WTC11 (cell line): ENCODE measurements at regions not wholly inside any gene's neighbourhood (a gene's known extent, or its start where the extent isn't known, plus 50 kb on each side); places are given as distances from the start of the nearest gene placed in this dataset.

Experiments used
- ATAC-seq: fragments of 200-7000 bp; cut with Tn5 transposase; 2 replicates; pipeline ENCODE4 v1.10.0; 2021; ENCODE audit warnings: mild to moderate bottlenecking, moderate library complexity
- CTCF ChIA-PET: fragments of 300-600 bp; sonication (Branson Sonifier 250); formaldehyde crosslinking; loops from one replicate; lab custom pipeline; 2021; ENCODE audit warnings: antibody characterized with exemption; lab: Charles Lee
- POLR2A ChIA-PET: fragments of 350-600 bp; sonication (Branson Sonifier 250); formaldehyde crosslinking; loops from one replicate; lab custom pipeline; 2021; ENCODE audit warnings: antibody characterized with exemption; lab: Charles Lee
- DNase-seq: peaks from one replicate; pipeline ENCODE4 v3.0.0; 2021; ENCODE audit warnings: low spot score
- H3K27ac Mint-ChIP-seq: 2 replicates; pipeline ENCODE4 v1.8.0; 2021; ENCODE audit warnings: mixed read lengths
- H3K27me3 Mint-ChIP-seq: 2 replicates; pipeline ENCODE4 v1.8.0; 2021; ENCODE audit warnings: low read depth, mild to moderate bottlenecking, moderate library complexity, mixed read lengths
- H3K36me3 Mint-ChIP-seq: 2 replicates; pipeline ENCODE4 v1.8.0; 2021; ENCODE audit warnings: mixed read lengths
- H3K4me1 Mint-ChIP-seq: 2 replicates; pipeline ENCODE4 v1.8.0; 2022; ENCODE audit warnings: mixed read lengths
- H3K4me3 Mint-ChIP-seq: 2 replicates; pipeline ENCODE4 v1.8.0; 2021; ENCODE audit warnings: mild to moderate bottlenecking, moderate library complexity, mixed read lengths
- H3K9me3 Mint-ChIP-seq: 2 replicates; pipeline ENCODE4 v1.8.0; 2021; ENCODE audit warnings: mixed read lengths
- ATF1 ChIP-seq: sonication (generic); formaldehyde crosslinking; IDR thresholded peaks from 2 replicates; pipeline ENCODE4 v1.8.1; 2023; ENCODE audit warnings: mild to moderate bottlenecking, moderate library complexity, missing genetic modification reagents
- CREM ChIP-seq: sonication (generic); formaldehyde crosslinking; IDR thresholded peaks from 2 replicates; pipeline ENCODE4 v1.8.1; 2022; ENCODE audit warnings: mild to moderate bottlenecking, missing genetic modification reagents, moderate library complexity
- ETV6 ChIP-seq: sonication (generic); formaldehyde crosslinking; IDR thresholded peaks from 2 replicates; pipeline ENCODE4 v1.8.1; 2022; ENCODE audit warnings: mild to moderate bottlenecking, missing genetic modification reagents
- KAT7 ChIP-seq: sonication (generic); formaldehyde crosslinking; IDR thresholded peaks from 2 replicates; pipeline ENCODE4 v1.8.1; 2023; ENCODE audit warnings: missing genetic modification reagents, mild to moderate bottlenecking, borderline replicate concordance
- NR3C1 ChIP-seq: sonication (generic); formaldehyde crosslinking; conservative IDR thresholded peaks from 2 replicates; pipeline ENCODE4 v1.8.1; 2023; ENCODE audit warnings: low read depth, mild to moderate bottlenecking, missing genetic modification reagents
- PRRX2 ChIP-seq: fragments of 250-450 bp; sonication (Bioruptor Pico); IDR thresholded peaks from 2 replicates; pipeline ENCODE4 v1.8.0; 2021; ENCODE audit warnings: mild to moderate bottlenecking
- ZNF219 ChIP-seq: sonication (generic); formaldehyde crosslinking; IDR thresholded peaks from 2 replicates; pipeline ENCODE4 v1.8.0; 2023; ENCODE audit warnings: missing genetic modification reagents, mild to moderate bottlenecking, borderline replicate concordance
- ZNF263 ChIP-seq: sonication (generic); formaldehyde crosslinking; IDR thresholded peaks from 2 replicates; pipeline ENCODE4 v1.8.1; 2022; ENCODE audit warnings: low read depth, mild to moderate bottlenecking, moderate library complexity, missing genetic modification reagents
- TF ChIP-seq, protein P1 (sequence below): sonication (generic); formaldehyde crosslinking; IDR thresholded peaks from 2 replicates; pipeline ENCODE4 v1.8.1; 2023; ENCODE audit warnings: mild to moderate bottlenecking, moderate library complexity, missing genetic modification reagents
- TF ChIP-seq, protein P2 (sequence below): sonication (generic); formaldehyde crosslinking; IDR thresholded peaks from 2 replicates; pipeline ENCODE4 v1.8.0; 2022; ENCODE audit warnings: mild to moderate bottlenecking, missing genetic modification reagents
- TF ChIP-seq, protein P3 (sequence below): sonication (generic); formaldehyde crosslinking; IDR thresholded peaks from 2 replicates; pipeline ENCODE4 v1.8.0; 2022; ENCODE audit warnings: mild to moderate bottlenecking, missing genetic modification reagents
- TF ChIP-seq, protein P4 (sequence below): sonication (generic); formaldehyde crosslinking; IDR thresholded peaks from 2 replicates; pipeline ENCODE4 v1.8.1; 2022; ENCODE audit warnings: low read depth, mild to moderate bottlenecking, moderate library complexity, missing genetic modification reagents, borderline replicate concordance
- TF ChIP-seq, protein P5 (sequence below): sonication (generic); formaldehyde crosslinking; IDR thresholded peaks from 2 replicates; pipeline ENCODE4 v1.8.0; 2022; ENCODE audit warnings: missing genetic modification reagents
- TF ChIP-seq, protein P6 (sequence below): sonication (generic); formaldehyde crosslinking; IDR thresholded peaks from 2 replicates; pipeline ENCODE4 v1.8.0; 2022; ENCODE audit warnings: mild to moderate bottlenecking, missing genetic modification reagents
- TF ChIP-seq, protein P7 (sequence below): fragments of 250-450 bp; sonication (Bioruptor Pico); IDR thresholded peaks from 2 replicates; pipeline ENCODE4 v1.9.0; 2021; ENCODE audit warnings: moderate library complexity, mild to moderate bottlenecking, inconsistent platforms, borderline replicate concordance
- TF ChIP-seq, protein P8 (sequence below): sonication (generic); formaldehyde crosslinking; IDR thresholded peaks from 2 replicates; pipeline ENCODE4 v1.8.1; 2022; ENCODE audit warnings: low read depth, missing genetic modification reagents, borderline replicate concordance

DNA sequence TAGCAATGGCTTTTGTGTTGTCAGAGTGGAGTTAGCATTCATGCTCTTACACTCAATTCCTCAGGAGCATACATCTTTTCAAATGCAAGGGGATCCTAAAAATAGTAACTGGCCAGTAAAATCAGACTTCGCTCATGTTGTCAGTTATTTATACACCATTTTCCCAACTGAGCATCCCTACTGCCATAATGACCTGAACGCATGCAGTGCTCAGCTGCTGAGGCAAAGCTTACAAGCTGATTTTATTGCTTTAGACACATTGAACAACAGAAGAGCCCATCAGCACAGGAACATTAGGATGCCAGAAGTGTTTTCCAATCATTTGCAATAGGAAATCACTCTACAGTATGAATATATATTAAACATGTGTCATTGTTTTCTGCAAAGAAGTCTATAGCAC lies 689.7 kb upstream of the BCHE start:
- ATAC-seq (no peak), DNase-seq (no peak)
- Mint-ChIP-seq H3K27ac (no peak overlapping the region), H3K36me3 (peaks cover 14% of the 10 kb centered on the region), H3K4me3 (no peak overlapping the region), H3K4me1 (peaks cover 4% of the 10 kb centered on the region), H3K9me3 (peaks cover 14% of the 10 kb centered on the region), H3K27me3 (no peaks in the 10 kb centered on the region)
- TF ChIP-seq PRRX2 (CRISPR knock-in tag) (no peak), ZNF219 (CRISPR knock-in tag) (no peak)
- TF ChIP-seq, protein P1, sequence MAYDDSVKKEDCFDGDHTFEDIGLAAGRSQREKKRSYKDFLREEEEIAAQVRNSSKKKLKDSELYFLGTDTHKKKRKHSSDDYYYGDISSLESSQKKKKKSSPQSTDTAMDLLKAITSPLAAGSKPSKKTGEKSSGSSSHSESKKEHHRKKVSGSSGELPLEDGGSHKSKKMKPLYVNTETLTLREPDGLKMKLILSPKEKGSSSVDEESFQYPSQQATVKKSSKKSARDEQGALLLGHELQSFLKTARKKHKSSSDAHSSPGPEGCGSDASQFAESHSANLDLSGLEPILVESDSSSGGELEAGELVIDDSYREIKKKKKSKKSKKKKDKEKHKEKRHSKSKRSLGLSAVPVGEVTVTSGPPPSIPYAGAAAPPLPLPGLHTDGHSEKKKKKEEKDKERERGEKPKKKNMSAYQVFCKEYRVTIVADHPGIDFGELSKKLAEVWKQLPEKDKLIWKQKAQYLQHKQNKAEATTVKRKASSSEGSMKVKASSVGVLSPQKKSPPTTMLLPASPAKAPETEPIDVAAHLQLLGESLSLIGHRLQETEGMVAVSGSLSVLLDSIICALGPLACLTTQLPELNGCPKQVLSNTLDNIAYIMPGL (CRISPR knock-in tag) = no peak
- POLR2A ChIA-PET = no interaction called here
- CTCF ChIA-PET = no interaction called here

DNA sequence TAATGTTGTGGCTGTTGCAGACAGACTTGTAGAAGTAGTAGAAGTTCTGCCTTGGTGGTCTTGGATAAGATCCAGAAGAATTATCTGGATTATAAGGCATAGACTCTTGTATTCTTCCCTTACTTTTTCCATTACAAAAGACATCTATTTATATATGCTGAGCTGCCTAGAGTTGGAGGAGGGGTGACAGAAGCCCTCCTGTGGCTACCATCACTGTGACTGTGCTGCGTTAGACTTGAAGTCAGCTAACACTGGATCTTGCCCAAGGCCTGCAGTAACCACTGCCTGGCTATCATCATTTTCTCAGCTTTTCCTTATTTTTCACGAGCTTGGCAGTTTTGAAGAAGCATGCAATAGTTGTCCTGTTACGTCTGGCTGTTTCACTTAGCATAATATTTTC lies 684.8 kb upstream of the BCHE start:
- POLR2A ChIA-PET = no interaction called here
- no peak for DNase-seq
- CTCF ChIA-PET = no interaction called here
- H3K27ac Mint-ChIP-seq = no peak overlapping the region
- H3K27me3 Mint-ChIP-seq = no peaks in the 10 kb centered on the region; the same call in 1 of the 2 replicates
- TF ChIP-seq, protein P2, sequence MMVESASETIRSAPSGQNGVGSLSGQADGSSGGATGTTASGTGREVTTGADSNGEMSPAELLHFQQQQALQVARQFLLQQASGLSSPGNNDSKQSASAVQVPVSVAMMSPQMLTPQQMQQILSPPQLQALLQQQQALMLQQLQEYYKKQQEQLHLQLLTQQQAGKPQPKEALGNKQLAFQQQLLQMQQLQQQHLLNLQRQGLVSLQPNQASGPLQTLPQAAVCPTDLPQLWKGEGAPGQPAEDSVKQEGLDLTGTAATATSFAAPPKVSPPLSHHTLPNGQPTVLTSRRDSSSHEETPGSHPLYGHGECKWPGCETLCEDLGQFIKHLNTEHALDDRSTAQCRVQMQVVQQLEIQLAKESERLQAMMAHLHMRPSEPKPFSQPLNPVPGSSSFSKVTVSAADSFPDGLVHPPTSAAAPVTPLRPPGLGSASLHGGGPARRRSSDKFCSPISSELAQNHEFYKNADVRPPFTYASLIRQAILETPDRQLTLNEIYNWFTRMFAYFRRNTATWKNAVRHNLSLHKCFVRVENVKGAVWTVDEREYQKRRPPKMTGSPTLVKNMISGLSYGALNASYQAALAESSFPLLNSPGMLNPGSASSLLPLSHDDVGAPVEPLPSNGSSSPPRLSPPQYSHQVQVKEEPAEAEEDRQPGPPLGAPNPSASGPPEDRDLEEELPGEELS (CRISPR knock-in tag) = no peak
- TF ChIP-seq CREM (CRISPR knock-in tag) (no peak), ETV6 (CRISPR knock-in tag) (no peak), KAT7 (CRISPR knock-in tag) (no peak), PRRX2 (CRISPR knock-in tag) (no peak), ZNF263 (CRISPR knock-in tag) (no peak), ATF1 (CRISPR knock-in tag) (no peak), NR3C1 (no peak)
- TF ChIP-seq, protein P3, sequence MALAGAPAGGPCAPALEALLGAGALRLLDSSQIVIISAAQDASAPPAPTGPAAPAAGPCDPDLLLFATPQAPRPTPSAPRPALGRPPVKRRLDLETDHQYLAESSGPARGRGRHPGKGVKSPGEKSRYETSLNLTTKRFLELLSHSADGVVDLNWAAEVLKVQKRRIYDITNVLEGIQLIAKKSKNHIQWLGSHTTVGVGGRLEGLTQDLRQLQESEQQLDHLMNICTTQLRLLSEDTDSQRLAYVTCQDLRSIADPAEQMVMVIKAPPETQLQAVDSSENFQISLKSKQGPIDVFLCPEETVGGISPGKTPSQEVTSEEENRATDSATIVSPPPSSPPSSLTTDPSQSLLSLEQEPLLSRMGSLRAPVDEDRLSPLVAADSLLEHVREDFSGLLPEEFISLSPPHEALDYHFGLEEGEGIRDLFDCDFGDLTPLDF (CRISPR knock-in tag) = no peak
- TF ChIP-seq, protein P4, sequence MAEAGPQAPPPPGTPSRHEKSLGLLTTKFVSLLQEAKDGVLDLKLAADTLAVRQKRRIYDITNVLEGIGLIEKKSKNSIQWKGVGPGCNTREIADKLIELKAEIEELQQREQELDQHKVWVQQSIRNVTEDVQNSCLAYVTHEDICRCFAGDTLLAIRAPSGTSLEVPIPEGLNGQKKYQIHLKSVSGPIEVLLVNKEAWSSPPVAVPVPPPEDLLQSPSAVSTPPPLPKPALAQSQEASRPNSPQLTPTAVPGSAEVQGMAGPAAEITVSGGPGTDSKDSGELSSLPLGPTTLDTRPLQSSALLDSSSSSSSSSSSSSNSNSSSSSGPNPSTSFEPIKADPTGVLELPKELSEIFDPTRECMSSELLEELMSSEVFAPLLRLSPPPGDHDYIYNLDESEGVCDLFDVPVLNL (CRISPR knock-in tag) = no peak
- TF ChIP-seq, protein P5, sequence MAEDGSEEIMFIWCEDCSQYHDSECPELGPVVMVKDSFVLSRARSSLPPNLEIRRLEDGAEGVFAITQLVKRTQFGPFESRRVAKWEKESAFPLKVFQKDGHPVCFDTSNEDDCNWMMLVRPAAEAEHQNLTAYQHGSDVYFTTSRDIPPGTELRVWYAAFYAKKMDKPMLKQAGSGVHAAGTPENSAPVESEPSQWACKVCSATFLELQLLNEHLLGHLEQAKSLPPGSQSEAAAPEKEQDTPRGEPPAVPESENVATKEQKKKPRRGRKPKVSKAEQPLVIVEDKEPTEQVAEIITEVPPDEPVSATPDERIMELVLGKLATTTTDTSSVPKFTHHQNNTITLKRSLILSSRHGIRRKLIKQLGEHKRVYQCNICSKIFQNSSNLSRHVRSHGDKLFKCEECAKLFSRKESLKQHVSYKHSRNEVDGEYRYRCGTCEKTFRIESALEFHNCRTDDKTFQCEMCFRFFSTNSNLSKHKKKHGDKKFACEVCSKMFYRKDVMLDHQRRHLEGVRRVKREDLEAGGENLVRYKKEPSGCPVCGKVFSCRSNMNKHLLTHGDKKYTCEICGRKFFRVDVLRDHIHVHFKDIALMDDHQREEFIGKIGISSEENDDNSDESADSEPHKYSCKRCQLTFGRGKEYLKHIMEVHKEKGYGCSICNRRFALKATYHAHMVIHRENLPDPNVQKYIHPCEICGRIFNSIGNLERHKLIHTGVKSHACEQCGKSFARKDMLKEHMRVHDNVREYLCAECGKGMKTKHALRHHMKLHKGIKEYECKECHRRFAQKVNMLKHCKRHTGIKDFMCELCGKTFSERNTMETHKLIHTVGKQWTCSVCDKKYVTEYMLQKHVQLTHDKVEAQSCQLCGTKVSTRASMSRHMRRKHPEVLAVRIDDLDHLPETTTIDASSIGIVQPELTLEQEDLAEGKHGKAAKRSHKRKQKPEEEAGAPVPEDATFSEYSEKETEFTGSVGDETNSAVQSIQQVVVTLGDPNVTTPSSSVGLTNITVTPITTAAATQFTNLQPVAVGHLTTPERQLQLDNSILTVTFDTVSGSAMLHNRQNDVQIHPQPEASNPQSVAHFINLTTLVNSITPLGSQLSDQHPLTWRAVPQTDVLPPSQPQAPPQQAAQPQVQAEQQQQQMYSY (CRISPR knock-in tag) = no peak
- TF ChIP-seq, protein P6, sequence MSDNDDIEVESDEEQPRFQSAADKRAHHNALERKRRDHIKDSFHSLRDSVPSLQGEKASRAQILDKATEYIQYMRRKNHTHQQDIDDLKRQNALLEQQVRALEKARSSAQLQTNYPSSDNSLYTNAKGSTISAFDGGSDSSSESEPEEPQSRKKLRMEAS (CRISPR knock-in tag) = no peak
- TF ChIP-seq, protein P7, sequence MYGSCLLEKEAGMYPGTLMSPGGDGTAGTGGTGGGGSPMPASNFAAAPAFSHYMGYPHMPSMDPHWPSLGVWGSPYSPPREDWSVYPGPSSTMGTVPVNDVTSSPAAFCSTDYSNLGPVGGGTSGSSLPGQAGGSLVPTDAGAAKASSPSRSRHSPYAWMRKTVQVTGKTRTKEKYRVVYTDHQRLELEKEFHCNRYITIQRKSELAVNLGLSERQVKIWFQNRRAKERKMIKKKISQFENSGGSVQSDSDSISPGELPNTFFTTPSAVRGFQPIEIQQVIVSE (CRISPR knock-in tag) = no peak
- TF ChIP-seq, protein P8, sequence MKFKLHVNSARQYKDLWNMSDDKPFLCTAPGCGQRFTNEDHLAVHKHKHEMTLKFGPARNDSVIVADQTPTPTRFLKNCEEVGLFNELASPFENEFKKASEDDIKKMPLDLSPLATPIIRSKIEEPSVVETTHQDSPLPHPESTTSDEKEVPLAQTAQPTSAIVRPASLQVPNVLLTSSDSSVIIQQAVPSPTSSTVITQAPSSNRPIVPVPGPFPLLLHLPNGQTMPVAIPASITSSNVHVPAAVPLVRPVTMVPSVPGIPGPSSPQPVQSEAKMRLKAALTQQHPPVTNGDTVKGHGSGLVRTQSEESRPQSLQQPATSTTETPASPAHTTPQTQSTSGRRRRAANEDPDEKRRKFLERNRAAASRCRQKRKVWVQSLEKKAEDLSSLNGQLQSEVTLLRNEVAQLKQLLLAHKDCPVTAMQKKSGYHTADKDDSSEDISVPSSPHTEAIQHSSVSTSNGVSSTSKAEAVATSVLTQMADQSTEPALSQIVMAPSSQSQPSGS (CRISPR knock-in tag) = no peak
- TF ChIP-seq, all 79 proteins: peak for 0
- peak; percentile 69; the same call in 1 of the 2 replicates for ATAC-seq
- peaks cover 4% of the 10 kb centered on the region for H3K4me1 Mint-ChIP-seq
- H3K36me3 Mint-ChIP-seq = peaks cover 9% of the 10 kb centered on the region
- H3K4me3 Mint-ChIP-seq = no peak overlapping the region
- H3K9me3 Mint-ChIP-seq = peaks cover 15% of the 10 kb centered on the region
